ENCODE measurements at regions not wholly inside any gene's neighbourhood (a gene's known extent, or its start where the extent isn't known, plus 50 kb on each side); places are given as distances from the start of the nearest gene placed in this dataset.

- TF ChIP-seq ZFP3 (CRISPR knock-in tag; IDR thresholded peaks at IDR 0.05) (no peak), POU6F1 (CRISPR knock-in tag; IDR thresholded peaks at IDR 0.05; ENCODE audit: borderline replicate concordance, low read depth) (no peak), ZFP30 (CRISPR knock-in tag; IDR thresholded peaks at IDR 0.05) (no peak), TOX (CRISPR knock-in tag; IDR thresholded peaks at IDR 0.05; ENCODE audit: borderline replicate concordance) (no peak)
Measured at GRCh38 chr5:124333298-124333979, 413.0 kb downstream of the ZNF608 start.
